Mesenchymal stem cell (in vitro differentiated cells and primary cell): ENCODE measurements at regions not wholly inside any gene's neighbourhood (a gene's known extent, or its start where the extent isn't known, plus 50 kb on each side); places are given as distances from the start of the nearest gene placed in this dataset.
A peak's percentile ranks its signal among the peaks of the same experiment; 100 is the strongest.

ENCODE experiments used
- DNase-seq: peaks from one replicate; pipeline ENCODE4 v3.0.0-alpha.2; 2013
- H2AFZ ChIP-seq: one replicate; pipeline ENCODE4 v1.6.1; 2013; ENCODE audit warnings: low read depth, mild to moderate bottlenecking, control low read depth, inconsistent platforms, low read length, moderate library complexity
- H2AK5ac ChIP-seq: 2 replicates; pipeline ENCODE4 v1.6.1; 2013; ENCODE audit warnings: low read length, moderate library complexity, mild to moderate bottlenecking, inconsistent platforms; ENCODE audit not compliant: severe bottlenecking
- H2BK120ac ChIP-seq: one replicate; pipeline ENCODE4 v1.6.1; 2013; ENCODE audit warnings: low read depth, mild to moderate bottlenecking, inconsistent platforms, low read length, moderate library complexity
- H2BK12ac ChIP-seq, 2 experiments: one replicate each; pipeline ENCODE4 v1.6.1; 2013; ENCODE audit warnings: inconsistent platforms in 2 of 2, low read length in 2 of 2, mild to moderate bottlenecking in 2 of 2, moderate library complexity in 2 of 2, control low read depth in 1 of 2
- H2BK15ac ChIP-seq: one replicate; pipeline ENCODE4 v1.6.1; 2013; ENCODE audit warnings: mild to moderate bottlenecking, low read depth, inconsistent platforms; ENCODE audit not compliant: poor library complexity, severe bottlenecking
- H2BK5ac ChIP-seq: 2 replicates; pipeline ENCODE4 v1.6.1; 2013; ENCODE audit warnings: low read depth, mild to moderate bottlenecking, low read length, control low read depth, inconsistent platforms; ENCODE audit not compliant: poor library complexity, severe bottlenecking
- H3K14ac ChIP-seq, 2 experiments: one replicate each; pipeline ENCODE4 v1.6.1; 2013; ENCODE audit warnings: inconsistent platforms in 2 of 2, low read length in 2 of 2, control low read depth in 1 of 2, mild to moderate bottlenecking in 1 of 2, moderate library complexity in 1 of 2
- H3K18ac ChIP-seq, 2 experiments: one replicate each; pipeline ENCODE4 v1.6.1; 2013; ENCODE audit warnings: inconsistent platforms in 2 of 2, low read length in 2 of 2, control low read depth in 1 of 2, low read depth in 1 of 2, mild to moderate bottlenecking in 1 of 2
- H3K23ac ChIP-seq, 2 experiments: one replicate each; pipeline ENCODE4 v1.6.1; 2013; ENCODE audit warnings: inconsistent platforms in 2 of 2, low read length in 2 of 2, mild to moderate bottlenecking in 2 of 2, moderate library complexity in 2 of 2, control low read depth in 1 of 2
- H3K27ac ChIP-seq: 2 replicates; pipeline ENCODE4 v1.5.1; 2013; ENCODE audit warnings: mild to moderate bottlenecking, moderate library complexity, low read length, control low read depth, inconsistent platforms; ENCODE audit not compliant: poor library complexity, severe bottlenecking
- H3K27me3 ChIP-seq, 2 experiments: 2 replicates each; pipeline versions ENCODE4 v1.6.1 to v1.7.0; 2013; ENCODE audit warnings: low read length in 2 of 2, mild to moderate bottlenecking in 2 of 2, moderate library complexity in 2 of 2, control low read depth in 1 of 2, inconsistent platforms in 1 of 2; ENCODE audit not compliant: control insufficient read depth in 1 of 2, insufficient read depth in 1 of 2
- H3K36me3 ChIP-seq, 2 experiments: 2 replicates each; pipeline versions ENCODE4 v1.6.1 to v1.7.0; 2013; ENCODE audit warnings: low read length in 2 of 2, control low read depth in 1 of 2, inconsistent platforms in 1 of 2, low read depth in 1 of 2, mild to moderate bottlenecking in 1 of 2; ENCODE audit not compliant: insufficient read depth in 2 of 2, control insufficient read depth in 1 of 2
- H3K4ac ChIP-seq, 2 experiments: one replicate each; pipeline ENCODE4 v1.6.1; 2013; ENCODE audit warnings: inconsistent platforms in 2 of 2, low read length in 2 of 2, mild to moderate bottlenecking in 2 of 2, moderate library complexity in 2 of 2, control low read depth in 1 of 2, low read depth in 1 of 2
- H3K4me1 ChIP-seq: 2 replicates; pipeline ENCODE4 v1.6.1; 2013; ENCODE audit warnings: low read depth, low read length, control low read depth; ENCODE audit not compliant: control insufficient read depth, insufficient read depth
- H3K4me2 ChIP-seq: 2 replicates; pipeline ENCODE4 v1.6.1; 2013; ENCODE audit warnings: low read length, mild to moderate bottlenecking, inconsistent platforms; ENCODE audit not compliant: poor library complexity, severe bottlenecking
- H3K4me3 ChIP-seq, 2 experiments: 2 replicates each; pipeline versions ENCODE4 v1.5.1 to v1.7.0; 2013; ENCODE audit warnings: low read length in 2 of 2, mild to moderate bottlenecking in 2 of 2, control low read depth in 1 of 2, low read depth in 1 of 2; ENCODE audit not compliant: insufficient read depth in 1 of 2
- H3K79me1 ChIP-seq: replicated peaks from 2 replicates; pipeline ENCODE4 v1.6.1; 2013; ENCODE audit warnings: mild to moderate bottlenecking, control low read depth, low read length, inconsistent platforms; ENCODE audit not compliant: poor library complexity, severe bottlenecking
- H3K9ac ChIP-seq: 2 replicates; pipeline ENCODE4 v1.7.0; 2013; ENCODE audit warnings: mild to moderate bottlenecking, low read length, moderate library complexity
- H3K9me3 ChIP-seq: 2 replicates; pipeline ENCODE4 v1.7.0; 2013; ENCODE audit warnings: mild to moderate bottlenecking, low read length; ENCODE audit not compliant: control insufficient read depth
- H4K8ac ChIP-seq: one replicate; pipeline ENCODE4 v1.6.1; 2013; ENCODE audit warnings: inconsistent platforms, mild to moderate bottlenecking, low read length, moderate library complexity
- H4K91ac ChIP-seq: one replicate; pipeline ENCODE4 v1.6.1; 2013; ENCODE audit warnings: mild to moderate bottlenecking, low read length, inconsistent platforms
- WGBS: methylation state at CpG from one replicate; pipeline ENCODE4 v1.1.7; 2013; ENCODE audit warnings: mixed read lengths; 5-methylcytosine and 5-hydroxymethylcytosine counted together

GRCh38 chr2:150410809-150411208 lies 76.7 kb downstream of the RND3 start:
- Histone ChIP-seq H2AK5ac (no peak overlapping the region), H3K4ac (no peak overlapping the region), H3K36me3 (no peaks in the 10 kb centered on the region), H2BK15ac (no peak overlapping the region), H3K4me1 (peaks cover 9% of the 10 kb centered on the region), H3K27me3 (no peaks in the 10 kb centered on the region), H2BK120ac (no peak overlapping the region), H4K8ac (no peak overlapping the region), H3K14ac (no peak overlapping the region), H3K18ac (no peak overlapping the region), H3K9me3 (no peaks in the 10 kb centered on the region), H3K4me3 (no peak overlapping the region), H2BK12ac (peak overlapping the region in 1 of 2 experiments; percentile 52), H3K9ac (no peak overlapping the region), H3K23ac (no peak overlapping the region), H4K91ac (no peak overlapping the region), H2AFZ (no peak overlapping the region), H3K27ac (peak overlapping the region; percentile 94), H3K4me2 (no peak overlapping the region), H2BK5ac (no peak overlapping the region), H3K79me1 (no peaks in the 10 kb centered on the region)
- WGBS: 16% methylated on average over 2 of the region's 3 CpGs
- peak; percentile 18 for DNase-seq

GRCh38 chr2:150409196-150409595 lies 78.3 kb downstream of the RND3 start:
- Histone ChIP-seq H3K79me1 (no peaks in the 10 kb centered on the region), H2AFZ (no peak overlapping the region), H2BK120ac (no peak overlapping the region), H3K4me1 (peaks cover 9% of the 10 kb centered on the region), H2AK5ac (no peak overlapping the region), H3K18ac (no peak overlapping the region), H3K27me3 (no peaks in the 10 kb centered on the region), H3K14ac (no peak overlapping the region), H3K4me3 (no peak overlapping the region), H2BK15ac (no peak overlapping the region), H3K9me3 (no peaks in the 10 kb centered on the region), H2BK5ac (no peak overlapping the region), H2BK12ac (no peak overlapping the region), H3K9ac (no peak overlapping the region), H3K27ac (no peak overlapping the region), H3K4me2 (no peak overlapping the region), H4K91ac (no peak overlapping the region), H4K8ac (no peak overlapping the region), H3K23ac (no peak overlapping the region), H3K4ac (no peak overlapping the region), H3K36me3 (no peaks in the 10 kb centered on the region)
- 84% methylated on average over 1 of the region's 2 CpGs for WGBS
- DNase-seq: no peak

DNA sequence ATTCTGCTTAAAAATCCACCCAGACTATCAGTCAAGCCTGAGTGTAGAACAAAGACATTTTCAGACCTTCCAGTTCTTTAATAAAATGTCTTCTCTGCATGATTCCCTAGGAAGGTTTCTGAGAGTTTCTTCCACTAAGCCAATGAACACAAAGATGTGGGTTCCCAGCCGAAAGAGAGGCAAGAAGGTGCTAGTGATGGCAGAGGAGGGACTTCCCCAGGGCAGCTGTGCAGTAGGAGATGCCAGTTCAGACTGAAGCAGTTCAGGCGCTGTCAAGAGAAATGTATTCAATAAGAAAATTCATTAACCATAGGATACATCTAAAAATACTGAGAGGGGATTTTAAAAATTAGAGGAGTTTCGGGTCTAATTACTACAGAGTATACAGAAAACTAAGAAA lies 83.3 kb downstream of the RND3 start:
- H3K18ac ChIP-seq: no peak overlapping the region
- no peak overlapping the region for H4K91ac ChIP-seq
- H3K9me3 ChIP-seq: no peaks in the 10 kb centered on the region
- H2AFZ ChIP-seq: no peak overlapping the region
- H3K36me3 ChIP-seq: no peaks in the 10 kb centered on the region
- no peak overlapping the region for H2BK120ac ChIP-seq
- H3K4me3 ChIP-seq: peak overlapping the region in 1 of 2 experiments; percentile 50
- H2BK5ac ChIP-seq: no peak overlapping the region
- H3K23ac ChIP-seq: no peak overlapping the region
- H3K9ac ChIP-seq: peak overlapping the region; percentile 62
- WGBS: 100% methylated on average over 1 of the region's 3 CpGs
- no peak overlapping the region for H2BK15ac ChIP-seq
- no peak overlapping the region for H3K14ac ChIP-seq
- H3K4me2 ChIP-seq: no peak overlapping the region
- no peak overlapping the region for H4K8ac ChIP-seq
- DNase-seq: no peak
- no peaks in the 10 kb centered on the region for H3K79me1 ChIP-seq
- no peaks in the 10 kb centered on the region for H3K27me3 ChIP-seq
- H2BK12ac ChIP-seq: no peak overlapping the region
- no peak overlapping the region for H3K4ac ChIP-seq
- H2AK5ac ChIP-seq: no peak overlapping the region
- H3K4me1 ChIP-seq: peaks cover under 1% of the 10 kb centered on the region
- no peak overlapping the region for H3K27ac ChIP-seq

- Histone ChIP-seq H2BK120ac (no peak overlapping the region), H3K4me1 (no peaks in the 10 kb centered on the region), H3K27ac (no peak overlapping the region), H4K8ac (no peak overlapping the region), H3K23ac (no peak overlapping the region), H3K14ac (no peak overlapping the region), H3K9ac (peak overlapping the region; percentile 62), H3K4me2 (no peak overlapping the region), H3K4me3 (peak overlapping the region in 1 of 2 experiments; percentile 50), H2BK15ac (no peak overlapping the region), H2AK5ac (no peak overlapping the region), H2BK5ac (no peak overlapping the region), H3K4ac (no peak overlapping the region), H3K9me3 (no peaks in the 10 kb centered on the region), H2AFZ (no peak overlapping the region), H3K27me3 (no peaks in the 10 kb centered on the region), H3K79me1 (no peaks in the 10 kb centered on the region), H3K36me3 (no peaks in the 10 kb centered on the region), H3K18ac (no peak overlapping the region), H2BK12ac (no peak overlapping the region), H4K91ac (no peak overlapping the region)
- WGBS: 6% methylated on average over 1 of the region's 2 CpGs
- DNase-seq: peak; percentile 56
These were observed 84.0 kb downstream of the RND3 start for GRCh38 chr2:150403457-150403856.
